Hematopoietic multipotent progenitor cell treated with erythropoietin and hydrocortisone succinate and interleukin-3 and kit ligand, for 4 days (in vitro differentiated cells): ENCODE measurements at regions not wholly inside any gene's neighbourhood (a gene's known extent, or its start where the extent isn't known, plus 50 kb on each side); places are given as distances from the start of the nearest gene placed in this dataset.

Experiments
- DNase-seq: peaks from one replicate; pipeline ENCODE4 v3.0.0-alpha.2; 2015

- DNase-seq = no peak
These were observed 444.8 kb downstream of the AEBP2 start for GRCh38 chr12:19884021-19884492.

GRCh38 chr12:19885093-19885812, 446.0 kb downstream of the AEBP2 start:
- no peak for DNase-seq

GRCh38 chr12:19886065-19886464, 446.8 kb downstream of the AEBP2 start:
- no peak for DNase-seq

- DNase-seq = no peak
These were observed 447.4 kb downstream of the AEBP2 start for GRCh38 chr12:19886639-19887064.

GRCh38 chr12:19890024-19890423, 450.7 kb downstream of the AEBP2 start:
- no peak for DNase-seq

GRCh38 chr12:19891936-19892591, 452.8 kb downstream of the AEBP2 start:
- no peak for DNase-seq

- peak; percentile 39 for DNase-seq
These were observed 454.2 kb downstream of the AEBP2 start for GRCh38 chr12:19893514-19893913.

GRCh38 chr12:19894050-19894449, 454.8 kb downstream of the AEBP2 start:
- DNase-seq = peak; percentile 73

- DNase-seq = no peak
These were observed 455.5 kb downstream of the AEBP2 start for GRCh38 chr12:19894803-19895202.

- no peak for DNase-seq
These were observed 456.1 kb downstream of the AEBP2 start for GRCh38 chr12:19895246-19896020.

GRCh38 chr12:19896041-19896440, 456.7 kb downstream of the AEBP2 start:
- no peak for DNase-seq

GRCh38 chr12:19896534-19896933, 457.2 kb downstream of the AEBP2 start:
- no peak for DNase-seq

- no peak for DNase-seq
These were observed 458.7 kb downstream of the AEBP2 start for GRCh38 chr12:19897900-19898408.

GRCh38 chr12:19901841-19902240, 462.5 kb downstream of the AEBP2 start:
- no peak for DNase-seq

GRCh38 chr12:19904819-19905218, 463.5 kb upstream of the PDE3A start:
- no peak for DNase-seq

GRCh38 chr12:19908830-19909229, 459.5 kb upstream of the PDE3A start:
- peak; percentile 85 for DNase-seq

- DNase-seq = peak; percentile 48
These were observed 458.9 kb upstream of the PDE3A start for GRCh38 chr12:19909418-19909817.

GRCh38 chr12:19910681-19911080, 457.7 kb upstream of the PDE3A start:
- DNase-seq = peak; percentile 25

- DNase-seq = no peak
These were observed 455.3 kb upstream of the PDE3A start for GRCh38 chr12:19912991-19913390.

- peak; percentile 65 for DNase-seq
These were observed 452.7 kb upstream of the PDE3A start for GRCh38 chr12:19915392-19916195.

- DNase-seq = no peak
These were observed 452.1 kb upstream of the PDE3A start for GRCh38 chr12:19916196-19916753.

GRCh38 chr12:19916974-19917373, 451.4 kb upstream of the PDE3A start:
- DNase-seq = peak; percentile 59
